ENCODE measurements at regions not wholly inside any gene's neighbourhood (a gene's known extent, or its start where the extent isn't known, plus 50 kb on each side); places are given as distances from the start of the nearest gene placed in this dataset.

GRCh38 chr5:71828291-71829040 is 109.4 kb downstream of the CARTPT start:
- DNase-seq (no peak), ATAC-seq (no peak)
- H3K9me3 Mint-ChIP-seq: peaks cover 15% of the 10 kb centered on the region
- ChIA-PET POLR2A (no interaction called here), CTCF (no interaction called here)
- no peak overlapping the region for H3K4me3 Mint-ChIP-seq
- intact Hi-C loops (cut with micrococcal nuclease): no loop called here
- peaks cover 4% of the 10 kb centered on the region for H3K27me3 Mint-ChIP-seq
- no peak for TF ChIP-seq CTCF (IDR thresholded peaks at IDR 0.05)
- peaks cover 2% of the 10 kb centered on the region for H3K36me3 Mint-ChIP-seq (ENCODE audit: low read depth)
- no peaks in the 10 kb centered on the region for H3K4me1 Mint-ChIP-seq (ENCODE audit: low read depth)
- no peak overlapping the region for H3K27ac Mint-ChIP-seq

- Mint-ChIP-seq H3K9me3 (peaks cover 15% of the 10 kb centered on the region), H3K27ac (no peak overlapping the region), H3K36me3 (ENCODE audit: low read depth) (peaks cover 2% of the 10 kb centered on the region), H3K4me1 (ENCODE audit: low read depth) (no peaks in the 10 kb centered on the region), H3K4me3 (no peak overlapping the region), H3K27me3 (peaks cover 4% of the 10 kb centered on the region)
- CTCF ChIA-PET: no interaction called here
- POLR2A ChIA-PET: no interaction called here
- intact Hi-C loops (cut with micrococcal nuclease): no loop called here
- DNase-seq (no peak), ATAC-seq (no peak)
- TF ChIP-seq CTCF (IDR thresholded peaks at IDR 0.05): no peak
These were observed 110.1 kb downstream of the CARTPT start for GRCh38 chr5:71829206-71829605.

- H3K9me3 Mint-ChIP-seq: peaks cover 11% of the 10 kb centered on the region
- H3K4me1 Mint-ChIP-seq (ENCODE audit: low read depth): no peaks in the 10 kb centered on the region
- no peak overlapping the region for H3K27ac Mint-ChIP-seq
- H3K4me3 Mint-ChIP-seq: no peak overlapping the region
- ATAC-seq (no peak), DNase-seq (no peak)
- peaks cover 4% of the 10 kb centered on the region for H3K27me3 Mint-ChIP-seq
- POLR2A ChIA-PET: no interaction called here
- intact Hi-C loops (cut with micrococcal nuclease): no loop called here
- no peaks in the 10 kb centered on the region for H3K36me3 Mint-ChIP-seq (ENCODE audit: low read depth)
- TF ChIP-seq CTCF (IDR thresholded peaks at IDR 0.05): no peak
- CTCF ChIA-PET: interaction anchor here (1.0 kb wide), 1 partner anchor 8 kb away, joined by 3 read pairs; no protein-coding TSS in a partner anchor
These were observed 111.8 kb downstream of the CARTPT start for GRCh38 chr5:71830681-71831539.

- Mint-ChIP-seq H3K9me3 (peaks cover 4% of the 10 kb centered on the region), H3K4me1 (ENCODE audit: low read depth) (no peaks in the 10 kb centered on the region), H3K27me3 (peaks cover 4% of the 10 kb centered on the region), H3K36me3 (ENCODE audit: low read depth) (no peaks in the 10 kb centered on the region), H3K4me3 (no peak overlapping the region), H3K27ac (no peak overlapping the region)
- intact Hi-C loops (cut with micrococcal nuclease): no loop called here
- no peak for DNase-seq
- ChIA-PET POLR2A (no interaction called here), CTCF (no interaction called here)
- no peak for TF ChIP-seq CTCF (IDR thresholded peaks at IDR 0.05)
- no peak for ATAC-seq
These were observed 114.0 kb downstream of the CARTPT start for GRCh38 chr5:71832812-71833715.

All from activated CD8-positive, alpha-beta T cell treated with anti-CD3 and anti-CD28 coated beads for 36 hours (primary cell).